ENCODE measurements at regions not wholly inside any gene's neighbourhood (a gene's known extent, or its start where the extent isn't known, plus 50 kb on each side); places are given as distances from the start of the nearest gene placed in this dataset.
"Not testable (repeated sequence)": the region's sequence is repeated elsewhere in the genome, so short reads cannot be mapped to it uniquely, and the experiment has no call there.

DNA sequence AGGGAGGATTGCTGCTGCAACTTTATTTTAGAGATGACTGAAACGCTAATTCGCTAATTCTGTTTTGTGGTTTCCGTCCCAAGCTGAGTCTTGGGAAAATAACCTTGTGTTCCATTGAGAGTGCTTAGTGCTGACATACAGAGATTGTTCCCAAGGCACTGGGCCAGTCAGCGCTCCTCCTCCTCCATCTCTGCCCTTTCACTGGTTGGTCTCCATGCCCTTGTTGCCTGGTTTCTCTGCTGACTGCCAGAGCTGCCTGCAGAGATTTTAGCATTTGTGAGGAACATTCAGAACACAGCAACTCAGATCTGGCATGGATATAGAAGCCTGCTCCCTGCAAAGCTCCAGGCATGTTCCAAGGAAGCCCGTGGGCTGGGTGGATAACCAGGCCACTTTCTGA lies 126.0 kb upstream of the IRX2 start:
- H3K4me1 ChIP-seq (ENCODE audit: insufficient read depth, low read length), result no peaks in the 10 kb centered on the region
- H3K36me3 ChIP-seq (ENCODE audit: insufficient read depth, low read length), result no peaks in the 10 kb centered on the region
- no peak overlapping the region for H3K4me3 ChIP-seq (ENCODE audit: low read length)
- peaks cover 7% of the 10 kb centered on the region for H3K9me3 ChIP-seq (ENCODE audit: low read length)
- peaks cover 3% of the 10 kb centered on the region for H3K27me3 ChIP-seq (ENCODE audit: insufficient read depth, low read length)
- no peak overlapping the region for H2AFZ ChIP-seq (ENCODE audit: low read depth, low read length)

DNA sequence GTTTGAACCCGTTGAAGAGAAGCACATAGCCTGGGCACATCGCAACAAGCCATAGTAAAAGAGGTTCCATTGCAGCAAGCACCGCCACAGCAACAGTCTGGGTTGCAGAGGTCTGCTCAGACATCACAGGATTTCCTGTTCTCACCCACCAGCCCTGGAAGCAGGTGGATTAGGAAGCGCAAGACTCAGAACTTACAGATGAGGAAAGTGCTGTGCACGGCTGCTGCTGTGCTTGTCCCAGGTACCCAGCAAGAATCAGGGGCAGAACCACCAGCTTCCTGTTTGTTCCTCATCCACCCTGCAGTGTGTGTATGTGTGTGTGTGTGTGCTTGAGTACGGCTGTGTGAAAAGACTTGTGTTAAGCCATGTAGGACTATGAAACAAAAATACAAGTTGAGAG lies 124.7 kb upstream of the IRX2 start:
- Histone ChIP-seq H3K27me3 (ENCODE audit: insufficient read depth, low read length) (peaks cover 3% of the 10 kb centered on the region), H3K4me1 (ENCODE audit: insufficient read depth, low read length) (no peaks in the 10 kb centered on the region), H3K36me3 (ENCODE audit: insufficient read depth, low read length) (no peaks in the 10 kb centered on the region), H3K4me3 (ENCODE audit: low read length) (no peak overlapping the region), H2AFZ (ENCODE audit: low read depth, low read length) (no peak overlapping the region), H3K9me3 (ENCODE audit: low read length) (peaks cover 7% of the 10 kb centered on the region)

DNA sequence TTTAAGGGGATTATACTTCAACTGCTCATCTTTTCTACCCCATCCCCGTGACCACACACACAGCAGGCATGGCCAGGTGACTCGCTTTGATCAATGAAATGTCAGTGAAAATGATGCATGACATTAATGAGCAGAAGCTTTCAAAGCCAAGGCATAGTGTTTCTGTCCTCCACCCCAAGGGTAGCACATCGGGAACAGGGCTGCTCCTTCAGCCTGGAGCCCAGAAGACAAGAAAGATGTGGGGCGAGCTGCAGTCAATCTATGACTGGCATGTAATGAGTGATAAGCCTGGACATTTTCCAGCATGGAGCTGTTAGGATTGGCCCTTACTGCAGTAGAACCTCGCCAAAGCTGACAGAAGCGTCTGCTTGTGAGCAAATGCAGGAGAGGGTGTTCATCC lies 122.6 kb upstream of the IRX2 start:
- Histone ChIP-seq H3K4me1 (ENCODE audit: insufficient read depth, low read length) (no peaks in the 10 kb centered on the region), H3K4me3 (ENCODE audit: low read length) (no peak overlapping the region), H2AFZ (ENCODE audit: low read depth, low read length) (no peak overlapping the region), H3K36me3 (ENCODE audit: insufficient read depth, low read length) (no peaks in the 10 kb centered on the region), H3K9me3 (ENCODE audit: low read length) (peaks cover under 1% of the 10 kb centered on the region), H3K27me3 (ENCODE audit: insufficient read depth, low read length) (peaks cover 3% of the 10 kb centered on the region)

DNA sequence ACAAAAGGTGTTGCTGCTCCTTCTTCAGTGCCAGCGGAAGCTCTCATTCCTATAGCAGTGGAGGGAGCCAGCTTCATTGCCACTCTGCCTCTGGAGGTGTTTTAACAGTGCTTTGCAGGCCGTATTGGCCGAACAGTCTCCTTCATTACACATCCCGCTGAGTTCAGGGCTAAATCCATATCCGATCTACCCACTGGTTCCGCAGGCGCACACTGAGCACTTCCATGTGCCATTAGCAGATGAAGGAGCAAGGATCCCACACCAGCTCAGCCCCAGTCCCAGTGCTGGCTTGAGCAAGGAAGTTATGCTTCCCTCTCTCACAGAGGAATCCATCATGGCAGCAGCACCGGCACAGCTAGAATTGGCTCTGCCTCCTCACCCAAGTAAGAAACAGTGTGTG lies 121.2 kb upstream of the IRX2 start:
- Histone ChIP-seq H3K27me3 (ENCODE audit: insufficient read depth, low read length) (peaks cover 3% of the 10 kb centered on the region), H3K36me3 (ENCODE audit: insufficient read depth, low read length) (no peaks in the 10 kb centered on the region), H3K4me3 (ENCODE audit: low read length) (no peak overlapping the region), H3K9me3 (ENCODE audit: low read length) (no peaks in the 10 kb centered on the region), H2AFZ (ENCODE audit: low read depth, low read length) (no peak overlapping the region), H3K4me1 (ENCODE audit: insufficient read depth, low read length) (no peaks in the 10 kb centered on the region)

DNA sequence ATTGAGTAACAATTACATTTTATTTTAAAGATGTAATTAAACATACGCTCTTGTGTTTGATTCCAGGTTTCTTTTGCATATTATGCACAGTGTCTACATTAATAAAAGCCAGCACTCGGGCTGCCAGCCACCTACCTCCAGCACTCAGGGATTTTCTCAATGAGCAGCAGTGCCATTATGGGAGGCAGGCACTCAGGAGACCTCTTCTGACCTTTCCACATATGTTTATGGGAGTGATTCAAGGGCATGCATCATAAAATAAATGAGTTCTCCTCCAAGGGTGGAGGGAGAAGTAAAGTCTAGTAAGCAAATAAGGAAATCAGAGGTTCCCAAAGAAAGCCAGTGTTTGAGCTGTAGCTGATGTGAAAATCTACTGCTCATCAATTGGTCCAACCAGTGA lies 119.8 kb upstream of the IRX2 start:
- no peaks in the 10 kb centered on the region for H3K4me1 ChIP-seq (ENCODE audit: insufficient read depth, low read length)

DNA sequence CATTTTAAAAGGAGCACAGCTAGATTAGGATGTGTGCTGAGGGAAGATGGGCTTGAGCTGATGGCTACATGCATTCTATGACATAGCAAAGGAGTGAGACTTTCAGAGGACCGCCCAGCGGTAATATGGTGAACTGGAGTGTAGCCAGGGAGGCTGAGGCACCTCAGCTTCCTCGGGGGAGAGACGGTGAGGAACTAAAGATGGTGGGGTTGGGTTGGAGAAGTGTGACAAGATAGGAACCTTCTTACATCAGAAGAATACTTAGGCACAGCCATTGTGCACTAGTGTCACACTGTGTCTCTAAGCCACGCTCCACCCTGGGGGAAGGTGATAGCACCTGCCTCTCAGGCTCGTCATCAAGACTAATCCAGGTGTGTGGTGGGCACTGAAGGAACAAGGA lies 118.0 kb upstream of the IRX2 start:
- no peaks in the 10 kb centered on the region for H3K4me1 ChIP-seq (ENCODE audit: insufficient read depth, low read length)

More for the DNA sequence above, 119.8 kb upstream of the IRX2 start:
- Histone ChIP-seq H3K9me3 (ENCODE audit: low read length) (no peaks in the 10 kb centered on the region), H3K27me3 (ENCODE audit: insufficient read depth, low read length) (peaks cover 3% of the 10 kb centered on the region), H3K36me3 (ENCODE audit: insufficient read depth, low read length) (no peaks in the 10 kb centered on the region), H2AFZ (ENCODE audit: low read depth, low read length) (no peak overlapping the region), H3K4me3 (ENCODE audit: low read length) (no peak overlapping the region)

DNA sequence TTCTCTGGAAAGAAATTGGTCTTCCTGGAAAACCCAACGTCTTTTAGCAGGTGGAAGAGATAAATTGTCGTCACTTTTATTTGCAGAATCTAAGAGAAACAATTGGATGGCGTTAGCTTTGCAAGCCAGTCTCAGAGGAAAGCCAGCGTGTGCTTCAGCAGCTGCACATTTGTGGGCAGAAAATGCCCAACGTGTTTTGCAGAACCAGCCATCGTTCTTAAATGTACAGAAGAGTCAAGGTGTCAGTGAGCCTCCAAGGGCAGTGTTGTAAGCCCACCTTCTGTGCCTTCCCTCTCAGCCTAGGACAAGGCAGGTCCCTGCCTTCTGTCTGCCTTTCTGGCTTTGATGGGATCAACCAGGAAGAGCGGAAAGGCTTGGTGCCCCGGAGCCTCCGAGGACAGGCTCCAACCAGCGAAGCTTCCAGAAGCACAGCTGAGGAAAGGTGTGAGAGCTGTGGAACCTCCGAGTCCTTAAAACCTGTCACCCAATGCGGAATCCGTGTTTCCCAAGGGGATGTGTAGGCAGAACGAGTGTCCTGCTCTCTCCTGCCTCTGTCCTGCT lies 116.0 kb upstream of the IRX2 start:
- no peaks in the 10 kb centered on the region for H3K27me3 ChIP-seq (ENCODE audit: insufficient read depth, low read length)
- H2AFZ ChIP-seq (ENCODE audit: low read depth, low read length), result no peak overlapping the region

More for the DNA sequence above, 118.0 kb upstream of the IRX2 start:
- Histone ChIP-seq H3K9me3 (ENCODE audit: low read length) (no peaks in the 10 kb centered on the region), H3K27me3 (ENCODE audit: insufficient read depth, low read length) (no peaks in the 10 kb centered on the region), H2AFZ (ENCODE audit: low read depth, low read length) (no peak overlapping the region), H3K36me3 (ENCODE audit: insufficient read depth, low read length) (no peaks in the 10 kb centered on the region), H3K4me3 (ENCODE audit: low read length) (no peak overlapping the region)

DNA sequence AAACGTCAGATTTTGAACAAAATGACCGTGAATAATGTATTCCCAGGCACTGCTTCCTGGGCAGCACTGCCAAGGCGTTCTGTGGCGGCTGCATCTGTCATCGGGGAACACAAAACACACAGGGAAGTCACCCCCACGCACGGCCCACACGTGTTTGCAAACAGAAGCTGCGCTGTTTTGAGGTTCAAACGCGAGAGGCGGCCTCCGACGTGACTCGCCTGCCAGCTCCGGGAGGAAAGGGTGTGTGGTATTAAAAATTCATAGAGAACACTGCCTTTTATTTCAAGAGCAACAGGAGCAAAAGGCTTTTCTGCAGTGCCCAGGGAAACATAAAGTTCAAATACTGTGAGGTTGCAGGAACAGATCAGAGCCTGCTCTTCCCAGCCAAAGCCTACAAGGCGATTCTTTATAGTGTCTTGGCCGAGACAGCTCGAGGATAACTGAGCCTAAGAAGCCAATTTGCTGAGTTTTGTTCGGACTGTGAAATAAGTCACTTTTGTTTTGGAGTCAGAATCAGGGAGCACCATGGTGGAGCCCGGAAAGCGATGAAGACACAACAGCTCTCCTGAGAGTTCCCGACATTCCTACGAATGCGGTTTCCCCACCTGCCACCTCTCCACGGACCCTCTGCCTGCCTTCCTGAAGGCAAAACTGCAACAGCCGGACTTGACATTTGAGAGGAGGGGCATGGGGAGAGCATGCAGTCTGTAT lies 115.3 kb upstream of the IRX2 start:
- Histone ChIP-seq H2AFZ (ENCODE audit: low read depth, low read length) (no peak overlapping the region), H3K36me3 (ENCODE audit: insufficient read depth, low read length) (no peaks in the 10 kb centered on the region), H3K27me3 (ENCODE audit: insufficient read depth, low read length) (no peaks in the 10 kb centered on the region), H3K4me1 (ENCODE audit: insufficient read depth, low read length) (no peaks in the 10 kb centered on the region), H3K4me3 (ENCODE audit: low read length) (no peak overlapping the region), H3K9me3 (ENCODE audit: low read length) (peaks cover 2% of the 10 kb centered on the region)

More for the DNA sequence above, 116.0 kb upstream of the IRX2 start:
- Histone ChIP-seq H3K4me1 (ENCODE audit: insufficient read depth, low read length) (no peaks in the 10 kb centered on the region), H3K4me3 (ENCODE audit: low read length) (no peak overlapping the region), H3K9me3 (ENCODE audit: low read length) (peaks cover 2% of the 10 kb centered on the region), H3K36me3 (ENCODE audit: insufficient read depth, low read length) (no peaks in the 10 kb centered on the region)

DNA sequence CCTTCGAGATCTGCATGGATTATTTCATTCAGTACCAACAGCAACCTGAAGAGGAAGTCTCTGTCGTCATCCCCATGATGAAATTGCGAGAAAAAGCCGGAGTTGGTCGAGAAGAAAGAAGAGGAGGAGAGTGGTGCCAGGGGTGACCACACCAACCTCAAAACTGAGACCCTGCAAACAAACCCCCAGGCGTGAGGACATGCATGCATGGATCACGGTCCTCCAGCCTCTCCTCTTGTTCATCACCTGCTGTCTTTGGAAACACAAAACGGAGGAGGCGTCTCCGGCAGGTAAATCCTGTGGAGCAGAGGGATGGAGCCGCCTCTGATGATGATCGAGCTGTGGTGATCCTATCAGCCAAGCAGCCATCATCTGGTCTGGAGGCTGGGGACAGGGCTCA lies 114.4 kb upstream of the IRX2 start:
- Histone ChIP-seq H3K4me3 (ENCODE audit: low read length) (no peak overlapping the region), H3K27me3 (ENCODE audit: insufficient read depth, low read length) (no peaks in the 10 kb centered on the region), H3K4me1 (ENCODE audit: insufficient read depth, low read length) (no peaks in the 10 kb centered on the region), H2AFZ (ENCODE audit: low read depth, low read length) (no peak overlapping the region), H3K36me3 (ENCODE audit: insufficient read depth, low read length) (no peaks in the 10 kb centered on the region), H3K9me3 (ENCODE audit: low read length) (peaks cover 2% of the 10 kb centered on the region)

DNA sequence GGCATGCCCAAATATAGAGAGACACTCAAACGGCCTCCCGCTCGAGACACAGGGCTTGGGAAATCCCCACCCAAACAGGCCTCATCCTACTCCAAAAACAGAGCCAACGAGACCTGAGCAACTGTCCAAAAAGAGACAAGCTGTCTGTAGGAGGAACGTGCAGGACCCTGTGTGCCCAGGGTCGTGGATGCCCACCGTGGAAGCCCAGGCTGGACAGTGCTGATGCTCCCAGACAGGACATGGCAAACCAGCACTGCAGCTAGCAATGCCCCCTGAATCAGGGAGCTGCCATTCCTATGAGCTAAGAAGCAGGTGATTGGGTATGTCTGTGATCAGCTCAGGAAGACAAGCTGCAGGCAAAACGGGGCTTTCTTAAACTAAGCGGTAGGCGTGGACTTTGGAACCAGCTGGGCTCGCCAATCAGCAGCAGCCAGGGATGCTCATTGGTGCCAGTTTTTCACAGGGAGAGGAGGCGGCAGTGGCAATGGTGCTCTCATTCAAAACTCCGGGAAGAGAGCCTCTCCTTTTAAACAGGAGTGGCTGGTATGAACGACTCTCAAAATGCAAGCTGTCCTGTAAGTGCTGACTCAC lies 113.1 kb upstream of the IRX2 start:
- peaks cover 2% of the 10 kb centered on the region for H3K9me3 ChIP-seq (ENCODE audit: low read length)
- H3K36me3 ChIP-seq (ENCODE audit: insufficient read depth, low read length), result no peaks in the 10 kb centered on the region
- H3K27me3 ChIP-seq (ENCODE audit: insufficient read depth, low read length), result no peaks in the 10 kb centered on the region
- H3K4me1 ChIP-seq (ENCODE audit: insufficient read depth, low read length), result peaks cover 3% of the 10 kb centered on the region
- no peak overlapping the region for H2AFZ ChIP-seq (ENCODE audit: low read depth, low read length)
- H3K4me3 ChIP-seq (ENCODE audit: low read length), result no peak overlapping the region

DNA sequence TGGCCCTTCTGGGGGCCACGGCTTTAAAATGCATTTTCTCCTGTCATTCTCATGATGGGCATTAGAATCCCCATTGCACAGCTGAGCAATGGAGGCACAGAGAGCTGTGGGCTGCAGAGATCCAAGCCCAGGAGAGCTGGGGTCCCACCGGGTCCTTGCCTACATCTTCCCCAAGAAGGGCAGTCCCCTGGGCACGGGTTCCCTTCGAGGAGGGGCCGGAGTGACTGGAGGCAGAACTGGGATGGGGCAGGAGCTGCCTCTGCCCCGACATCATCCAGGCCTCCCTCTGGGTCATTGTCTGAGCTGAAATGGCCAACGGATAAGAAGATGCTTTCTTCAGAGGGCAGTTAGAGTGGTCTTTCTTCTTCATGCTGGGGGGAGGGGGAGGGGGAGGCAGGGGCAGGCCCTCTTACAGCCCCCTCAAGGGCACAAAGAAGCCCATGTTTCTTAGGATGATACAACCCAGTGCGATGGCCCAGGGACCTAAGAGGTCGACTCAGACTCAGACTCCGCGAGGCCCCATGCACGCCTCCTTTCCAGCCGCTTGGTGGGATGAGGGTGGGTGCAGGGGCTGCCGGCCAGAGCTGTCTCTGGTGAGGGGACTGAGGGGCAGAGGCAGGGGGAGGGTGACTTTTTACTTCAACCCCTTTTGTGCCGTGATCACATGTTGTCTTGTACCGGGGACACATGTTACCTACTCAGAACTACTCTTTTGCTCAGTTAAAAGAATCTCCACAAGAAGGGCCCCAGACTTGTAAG lies 112.4 kb upstream of the IRX2 start:
- Histone ChIP-seq H3K27me3 (ENCODE audit: insufficient read depth, low read length) (no peaks in the 10 kb centered on the region), H3K4me3 (ENCODE audit: low read length) (no peak overlapping the region), H3K9me3 (ENCODE audit: low read length) (peaks cover 2% of the 10 kb centered on the region), H3K36me3 (ENCODE audit: insufficient read depth, low read length) (no peaks in the 10 kb centered on the region), H2AFZ (ENCODE audit: low read depth, low read length) (no peak overlapping the region), H3K4me1 (ENCODE audit: insufficient read depth, low read length) (peaks cover 3% of the 10 kb centered on the region)

DNA sequence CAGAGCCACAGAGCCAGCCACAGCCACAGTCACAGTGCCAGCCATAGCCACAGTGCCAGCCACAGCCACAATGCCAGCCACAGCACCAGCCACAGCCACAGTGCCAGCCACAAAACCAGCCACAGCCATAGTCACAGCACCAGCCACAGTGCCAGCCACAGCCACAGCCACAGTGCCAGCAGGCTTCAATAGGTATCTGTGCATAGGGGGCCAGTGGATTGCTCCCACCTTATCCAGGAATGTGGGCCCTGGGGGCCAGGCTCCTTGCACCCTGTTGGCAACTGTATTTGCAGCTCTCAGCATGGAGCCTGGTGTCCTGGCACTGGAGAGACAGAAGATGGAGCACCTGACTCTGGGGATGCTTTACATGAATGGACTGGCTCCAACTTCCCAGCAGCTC lies 111.7 kb upstream of the IRX2 start:
- Histone ChIP-seq H3K4me3 (ENCODE audit: low read length) (no peak overlapping the region), H3K27me3 (ENCODE audit: insufficient read depth, low read length) (no peaks in the 10 kb centered on the region), H3K9me3 (ENCODE audit: low read length) (peaks cover 2% of the 10 kb centered on the region), H2AFZ (ENCODE audit: low read depth, low read length) (no peak overlapping the region), H3K4me1 (ENCODE audit: insufficient read depth, low read length) (peaks cover 3% of the 10 kb centered on the region), H3K36me3 (ENCODE audit: insufficient read depth, low read length) (no peaks in the 10 kb centered on the region)

DNA sequence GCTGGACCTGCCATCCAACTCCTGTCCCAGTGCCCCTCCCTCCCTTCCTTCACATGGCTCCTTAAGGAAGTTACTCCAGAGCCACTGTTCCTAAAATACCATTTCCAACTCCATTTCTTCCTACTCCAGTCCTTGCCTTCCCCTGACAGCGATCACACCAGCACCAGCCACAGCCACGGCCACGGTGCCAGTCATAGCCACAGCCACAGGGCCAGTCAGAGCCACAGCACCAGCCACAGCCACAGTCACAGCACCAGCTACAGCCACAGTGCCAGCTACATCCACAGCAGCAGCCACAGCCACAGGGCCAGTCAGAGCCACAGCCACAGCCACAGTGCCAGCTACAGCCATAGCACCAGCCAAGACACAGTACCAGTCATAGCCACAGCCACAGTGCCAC lies 110.7 kb upstream of the IRX2 start:
- H3K36me3 ChIP-seq (ENCODE audit: insufficient read depth, low read length); H3K4me3 ChIP-seq (ENCODE audit: low read length); H2AFZ ChIP-seq (ENCODE audit: low read depth, low read length); H3K27me3 ChIP-seq (ENCODE audit: insufficient read depth, low read length); H3K4me1 ChIP-seq (ENCODE audit: insufficient read depth, low read length); H3K9me3 ChIP-seq (ENCODE audit: low read length): not testable (repeated sequence)

Measured in neuron (in vitro differentiated cells).